Inferior parietal cortex (tissue), 1 donor: ENCODE measurements at regions not wholly inside any gene's neighbourhood (a gene's known extent, or its start where the extent isn't known, plus 50 kb on each side); places are given as distances from the start of the nearest gene placed in this dataset.

ENCODE experiments used
- DNase-seq: peaks from one replicate; pipeline ENCODE4 v3.0.0-alpha.2; 2016; ENCODE audit errors: extremely low spot score

DNA sequence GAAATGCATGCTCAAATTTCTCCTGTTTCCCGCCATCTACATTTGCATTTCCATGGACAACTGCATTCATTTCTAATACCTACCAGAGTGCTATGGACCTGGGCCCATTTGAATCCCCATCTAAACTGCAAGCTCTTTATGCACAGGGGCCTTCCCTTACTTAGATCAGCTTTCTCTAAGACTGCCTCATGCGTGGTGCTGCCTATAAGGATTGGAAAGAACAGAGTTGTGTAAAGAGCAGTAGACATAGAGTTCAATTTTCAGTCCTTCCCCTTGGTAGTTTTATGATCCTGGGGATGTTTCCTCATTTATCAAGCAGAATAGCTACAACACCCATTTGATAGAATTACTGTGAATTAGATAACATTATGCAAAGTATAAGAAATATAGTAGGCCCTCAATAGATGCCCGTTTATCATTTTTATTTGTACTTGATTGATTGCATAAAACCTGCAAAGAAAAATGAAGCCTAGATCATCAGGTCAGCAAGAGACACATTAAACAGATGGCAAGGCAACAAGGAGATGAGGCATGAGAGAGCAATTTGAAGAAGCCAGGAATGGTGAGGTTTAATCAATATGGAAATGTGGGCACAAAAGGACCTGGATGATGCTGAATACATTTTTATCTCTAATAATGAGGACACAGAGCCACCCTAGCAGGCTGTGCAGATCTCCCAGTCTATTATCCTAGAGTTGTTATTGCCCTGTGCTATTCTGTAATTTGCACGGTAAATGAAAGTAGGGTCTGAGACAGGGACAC lies 359.7 kb downstream of the FAM181B start:
- DNase-seq = no peak

DNA sequence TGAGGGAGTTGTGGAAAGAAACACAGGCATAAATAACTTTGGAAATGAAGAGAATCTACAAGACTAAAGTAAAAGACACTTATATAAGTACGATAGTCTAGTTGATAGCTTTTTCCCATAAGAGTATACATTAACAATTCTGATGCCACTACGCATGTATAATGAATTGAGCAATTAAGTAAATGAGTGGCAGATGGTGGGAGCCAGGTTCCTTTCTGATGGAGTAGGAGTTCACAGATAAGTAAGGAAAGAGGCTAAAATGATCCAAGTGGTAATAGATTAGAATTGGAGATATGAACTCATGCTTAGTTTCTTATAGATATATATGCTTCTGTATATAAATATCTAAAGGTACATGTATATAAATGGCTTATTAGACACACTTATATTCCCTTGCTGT lies 368.3 kb downstream of the FAM181B start:
- DNase-seq = no peak

DNA sequence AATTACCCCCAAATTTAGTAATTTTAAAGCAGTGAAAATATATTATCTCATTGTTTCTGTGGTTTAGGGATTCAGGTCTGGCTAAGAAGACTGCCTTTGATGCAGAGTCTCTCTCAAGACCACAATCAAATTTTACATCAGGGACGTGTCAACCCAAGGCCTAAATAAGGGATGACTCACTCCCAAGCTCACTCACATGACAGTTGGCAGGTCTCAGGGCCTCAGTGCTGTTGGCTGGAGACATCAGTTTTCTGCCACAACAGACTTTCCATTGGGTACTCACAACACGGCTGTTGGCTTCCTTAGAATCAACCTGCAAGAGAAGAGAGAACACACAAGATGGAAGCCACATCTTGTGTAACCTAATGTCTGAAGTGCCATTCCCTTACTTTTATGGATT lies 377.3 kb downstream of the FAM181B start:
- no peak for DNase-seq

DNA sequence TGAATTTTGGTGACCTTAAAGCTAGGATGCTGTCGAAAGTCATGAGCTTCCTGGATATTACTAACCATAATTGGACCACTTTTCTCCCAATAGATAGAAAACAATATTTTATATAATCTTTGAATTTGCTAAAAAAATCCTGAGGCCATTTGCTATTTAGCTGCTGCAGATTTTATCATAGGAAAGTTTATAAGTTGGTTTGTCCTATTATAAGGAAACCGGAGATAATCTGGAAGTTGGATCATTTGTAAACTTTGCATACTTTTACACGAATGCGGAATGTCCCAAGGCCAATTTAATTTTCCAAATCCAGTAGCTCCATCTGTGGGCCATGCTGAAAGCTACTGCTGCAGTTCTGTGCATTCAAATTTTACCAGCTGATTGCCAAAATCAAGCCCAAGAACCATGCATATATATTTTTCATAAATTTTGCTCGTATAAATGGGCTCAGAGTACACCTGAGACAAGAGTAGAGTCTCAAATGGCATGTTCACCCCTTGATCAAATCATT lies 378.3 kb downstream of the FAM181B start:
- no peak for DNase-seq

DNA sequence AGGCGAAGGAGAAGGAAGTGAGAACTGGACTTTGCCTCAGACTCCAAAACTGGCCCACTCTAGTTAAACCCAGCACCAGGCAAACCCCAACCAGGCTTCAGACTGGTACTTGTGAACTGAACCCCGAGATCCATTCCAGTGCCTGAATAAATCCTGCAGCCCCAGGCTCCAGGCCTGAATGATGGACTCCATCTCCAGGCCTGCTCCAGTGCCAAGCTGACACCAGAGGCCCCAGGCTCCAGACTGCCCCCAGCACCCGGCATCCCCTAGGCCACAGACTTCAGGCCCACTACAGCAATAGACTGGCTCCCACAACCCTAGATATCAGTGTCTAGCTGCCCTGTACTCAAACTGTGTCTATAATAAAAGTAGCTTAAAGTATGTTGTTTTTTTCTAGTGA lies 406.8 kb downstream of the FAM181B start:
- DNase-seq = no peak

DNA sequence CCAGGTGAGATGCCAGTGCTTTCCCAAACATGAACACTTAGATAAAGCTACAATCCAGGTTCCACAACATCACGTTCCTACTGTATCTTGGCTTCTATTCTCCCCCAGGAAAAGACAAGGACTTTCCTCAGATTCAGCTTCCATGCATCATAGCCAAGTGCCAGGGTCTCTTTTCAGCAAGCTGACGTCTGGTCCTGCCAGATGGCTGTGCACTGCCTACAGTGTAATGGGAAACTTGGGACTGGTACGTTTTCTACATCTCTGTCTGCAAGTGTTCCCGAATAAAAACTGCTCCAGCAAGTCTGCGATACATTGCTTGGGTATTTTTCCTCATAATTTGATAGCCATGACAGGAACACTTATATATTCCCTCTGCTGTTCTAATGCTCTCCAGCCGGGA lies 412.5 kb downstream of the FAM181B start:
- no peak for DNase-seq

DNA sequence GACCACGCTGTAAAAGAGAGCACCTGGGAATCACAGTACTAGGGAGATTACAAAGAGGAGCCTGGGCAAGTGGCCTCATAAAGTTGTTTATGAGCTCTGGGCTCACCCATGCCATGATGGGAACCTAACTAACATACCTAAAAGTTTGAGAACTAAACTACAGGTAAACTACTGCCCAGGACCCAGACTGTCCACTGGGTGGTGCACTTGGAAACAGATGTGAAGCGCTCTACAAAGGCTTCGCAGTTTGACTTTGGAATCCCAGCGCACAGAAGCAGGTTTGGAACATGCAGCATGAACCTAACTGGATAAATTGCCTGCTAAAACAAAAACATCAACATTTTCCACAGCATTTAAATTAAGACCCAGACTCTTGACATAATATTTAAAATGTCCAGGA lies 418.6 kb downstream of the FAM181B start:
- DNase-seq = no peak

DNA sequence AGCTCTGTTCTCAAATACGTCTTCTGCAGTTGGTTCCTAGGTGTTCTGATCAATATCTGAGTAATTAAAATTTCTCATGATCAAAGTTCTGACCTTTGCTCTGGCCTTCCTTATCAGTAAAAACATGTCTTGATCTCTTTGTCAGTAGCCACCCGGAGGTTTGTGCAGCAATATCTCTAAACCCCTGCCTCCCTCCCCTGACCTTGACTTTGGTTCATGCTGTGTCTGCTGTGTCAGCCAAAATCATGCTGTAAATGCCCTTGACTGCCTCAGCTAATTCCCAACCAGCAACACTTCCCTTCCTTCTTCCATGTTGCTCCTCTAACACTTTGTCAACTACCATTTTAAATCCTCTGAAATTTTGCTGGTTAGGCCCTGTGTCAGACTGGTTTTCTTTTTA lies 424.7 kb downstream of the FAM181B start:
- no peak for DNase-seq

DNA sequence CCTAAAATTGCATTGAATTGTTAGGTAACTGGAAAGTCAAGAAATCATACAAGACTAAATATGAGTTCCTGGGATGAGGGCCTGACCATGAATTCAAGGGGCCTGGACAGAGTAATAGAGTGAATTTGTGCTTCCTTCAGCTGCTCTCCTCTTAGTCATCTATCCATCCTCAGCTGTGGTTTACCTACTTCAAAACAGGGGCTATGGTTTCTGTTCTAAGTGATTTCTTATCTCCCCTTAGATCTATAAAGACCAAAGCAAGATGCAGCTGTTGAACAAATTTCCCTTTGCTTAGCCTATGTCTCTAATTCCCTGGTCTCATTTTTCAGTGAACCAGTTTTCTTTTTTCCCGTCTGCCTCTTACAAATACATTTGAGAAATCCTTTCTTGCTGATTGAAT lies 428.5 kb downstream of the FAM181B start:
- DNase-seq = no peak

DNA sequence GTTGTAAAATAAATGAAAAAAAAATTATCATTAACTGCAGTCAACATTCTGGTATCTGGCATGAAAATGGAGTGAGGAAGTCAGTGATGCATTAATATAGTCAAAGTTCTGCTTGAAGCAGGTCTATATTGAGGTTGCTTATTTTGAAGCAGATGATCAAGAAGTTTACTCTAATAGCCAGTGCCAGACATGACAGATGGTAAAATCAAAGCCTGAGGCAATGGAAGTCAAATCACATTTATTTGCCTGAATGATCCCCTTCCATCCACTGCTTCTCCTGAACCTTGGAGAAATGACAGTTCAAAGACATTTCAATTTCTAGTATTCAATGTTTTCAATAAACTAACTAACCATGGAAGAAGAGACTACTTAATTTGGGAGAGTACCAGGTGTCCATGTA lies 430.0 kb downstream of the FAM181B start:
- no peak for DNase-seq

DNA sequence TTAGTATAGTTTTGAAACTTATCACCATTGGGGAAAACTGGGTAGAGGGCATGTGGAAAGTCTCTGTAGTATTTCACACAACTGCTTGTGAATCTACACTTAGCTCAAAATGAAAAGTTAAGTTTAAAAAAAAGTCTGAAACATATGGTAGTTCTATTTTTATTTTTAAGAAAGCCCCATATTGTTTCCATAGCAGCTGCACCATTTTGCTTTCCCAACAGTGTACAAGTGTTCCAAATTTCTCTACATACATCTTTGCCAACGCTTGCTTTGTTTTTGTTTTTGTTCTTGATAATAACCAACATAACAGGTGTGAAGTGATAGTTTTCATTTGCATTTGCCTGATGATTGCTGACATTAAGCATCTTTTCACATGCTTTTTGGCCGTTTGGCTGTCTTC lies 445.2 kb downstream of the FAM181B start:
- no peak for DNase-seq

DNA sequence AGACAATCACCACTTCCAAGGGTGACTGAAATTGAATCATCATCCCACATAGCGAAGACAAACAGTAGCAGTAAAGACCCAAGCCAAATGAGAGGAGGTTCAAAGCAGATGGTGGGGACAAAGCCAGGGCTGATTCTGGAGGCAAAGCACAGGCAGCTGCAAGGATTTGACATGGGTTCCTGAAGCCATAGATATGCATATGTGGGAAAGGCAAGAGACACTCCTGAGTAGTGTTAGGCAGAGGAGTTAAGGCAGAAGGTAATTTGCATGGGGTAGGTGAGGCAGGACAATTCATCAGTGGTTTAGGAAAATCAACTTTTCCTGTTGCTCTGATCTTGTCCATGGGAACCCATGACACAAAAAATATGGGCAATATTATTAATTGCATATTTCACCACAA lies 462.8 kb downstream of the FAM181B start:
- no peak for DNase-seq

DNA sequence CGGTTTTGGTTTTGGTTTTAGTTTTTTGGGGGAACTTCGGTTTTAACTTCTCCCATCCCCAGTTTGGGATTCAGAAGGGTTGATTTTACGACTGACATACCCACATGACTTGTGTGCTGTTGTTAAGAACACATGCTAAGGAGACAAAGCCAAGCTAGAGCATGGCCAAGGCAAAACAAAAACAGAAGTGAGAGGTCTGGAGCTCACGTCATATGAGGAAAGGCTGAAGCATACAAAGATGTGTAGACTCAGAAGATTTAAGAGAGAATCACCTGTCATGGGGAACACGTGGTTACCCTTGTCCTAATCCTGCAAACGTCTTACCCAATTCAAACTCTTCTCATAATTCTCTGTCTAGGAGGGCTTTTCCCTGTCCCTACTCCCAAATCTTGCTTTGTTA lies 465.0 kb downstream of the FAM181B start:
- no peak for DNase-seq

DNA sequence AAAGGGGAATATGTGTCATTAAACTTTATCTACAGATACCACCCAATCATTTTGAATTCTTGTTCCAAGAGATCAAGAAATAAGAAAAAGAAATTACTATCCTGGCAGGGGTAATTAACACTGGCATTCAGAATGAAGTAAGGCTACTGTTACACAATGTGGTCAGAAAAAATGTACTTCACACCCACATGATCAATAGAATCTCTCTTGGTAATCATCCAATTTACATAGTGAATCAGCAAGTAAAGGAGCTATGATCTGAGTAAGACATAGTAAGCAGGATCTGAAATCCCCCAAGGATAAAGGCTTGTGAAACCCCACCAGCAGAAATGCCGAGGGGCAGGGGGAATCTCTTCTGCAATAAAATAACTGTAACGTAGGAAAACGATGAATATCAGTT lies 466.5 kb downstream of the FAM181B start:
- no peak for DNase-seq

DNA sequence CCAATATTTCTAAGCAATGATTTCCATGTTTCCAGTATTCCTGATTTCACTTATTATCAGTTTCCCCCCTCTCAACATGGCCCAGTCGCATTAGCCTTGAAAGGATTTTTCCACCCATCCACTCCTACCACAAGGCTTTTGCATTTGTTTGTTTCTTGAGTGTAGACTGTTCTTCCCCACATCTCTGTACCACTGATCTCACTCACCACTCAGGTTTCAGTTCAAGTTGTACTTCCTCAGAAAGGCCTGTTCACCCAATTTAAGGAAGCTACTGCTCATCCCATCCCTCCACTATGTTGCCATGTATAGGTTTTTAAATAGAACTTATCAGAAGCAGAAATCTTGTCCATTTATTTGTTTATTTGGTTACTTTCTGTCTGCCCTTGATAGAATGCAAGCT lies 472.3 kb downstream of the FAM181B start:
- DNase-seq = no peak

DNA sequence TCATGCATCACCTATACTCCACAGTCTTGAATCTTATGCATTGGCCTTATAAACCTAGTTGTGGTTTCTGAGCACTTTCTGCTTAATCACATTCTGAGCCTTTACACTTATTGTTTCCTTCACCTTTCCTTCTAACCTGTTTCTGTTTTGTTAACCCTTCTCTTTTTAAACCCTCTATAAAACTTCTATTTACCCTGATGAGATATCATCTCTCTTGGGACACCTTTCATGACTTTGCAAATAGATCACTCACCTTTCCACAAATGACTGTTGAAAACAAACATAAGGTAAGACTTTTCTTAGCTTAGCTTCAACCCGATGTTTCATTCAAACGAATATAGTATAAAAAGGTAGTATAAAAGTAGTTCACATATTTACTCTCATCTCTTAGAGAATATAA lies 483.6 kb downstream of the FAM181B start:
- no peak for DNase-seq

DNA sequence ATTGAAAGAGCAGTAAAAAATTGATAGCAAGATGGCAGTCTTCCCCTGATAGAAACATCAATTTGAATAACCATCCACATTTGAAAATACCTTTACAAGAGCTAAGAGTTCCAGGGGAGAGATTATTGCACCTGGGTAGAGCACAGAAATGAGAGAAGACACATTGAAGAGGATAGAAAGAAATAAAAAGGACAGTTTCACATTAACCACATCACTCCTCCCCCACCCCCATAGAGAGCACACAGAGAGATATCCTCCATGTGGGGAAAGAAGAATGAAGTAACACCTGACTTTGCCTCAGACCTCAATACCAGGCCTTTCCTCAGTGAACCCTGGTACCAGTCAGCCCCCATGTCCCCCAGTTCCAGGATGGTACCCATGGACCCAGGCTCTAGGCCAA lies 486.7 kb downstream of the FAM181B start:
- DNase-seq = no peak

DNA sequence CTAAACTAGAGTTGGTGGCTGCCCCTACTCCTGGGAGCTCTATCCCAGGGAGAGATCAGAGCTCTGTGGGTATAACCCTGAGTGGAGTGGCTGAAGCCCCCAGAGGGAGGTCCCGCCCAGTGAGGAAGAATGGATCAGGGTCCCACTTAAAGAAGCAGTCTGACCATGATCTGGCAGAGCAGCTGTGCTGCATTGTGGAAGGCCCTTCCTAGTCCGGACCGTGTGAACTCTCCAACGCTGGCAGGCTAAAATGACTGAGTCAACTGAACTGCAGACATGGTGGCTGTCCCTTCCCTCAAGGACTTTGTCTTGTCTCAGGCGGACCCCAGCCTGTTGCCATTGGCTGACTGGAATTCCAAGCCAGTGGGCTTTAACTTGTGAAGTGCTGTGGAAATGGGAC lies 494.2 kb downstream of the FAM181B start:
- no peak for DNase-seq

DNA sequence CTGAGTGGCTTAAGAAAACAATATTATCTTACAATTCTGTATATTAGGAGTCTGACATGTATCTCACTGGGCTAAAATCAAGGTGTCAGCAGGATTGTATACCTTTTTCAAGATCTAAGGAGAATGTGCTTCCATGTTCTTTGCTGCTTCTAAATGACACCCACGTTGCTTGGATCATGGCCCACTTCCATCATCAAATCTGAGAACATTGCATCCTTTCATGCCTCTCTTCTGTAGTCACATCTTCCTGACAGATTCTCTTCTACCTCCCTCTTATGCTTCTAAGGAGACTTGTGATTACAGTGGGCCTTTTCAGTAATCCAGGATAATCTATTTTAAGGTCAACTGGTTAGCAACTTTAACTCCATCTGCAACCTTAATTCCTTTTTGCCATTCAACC lies 499.4 kb downstream of the FAM181B start:
- peak; percentile 39 for DNase-seq

DNA sequence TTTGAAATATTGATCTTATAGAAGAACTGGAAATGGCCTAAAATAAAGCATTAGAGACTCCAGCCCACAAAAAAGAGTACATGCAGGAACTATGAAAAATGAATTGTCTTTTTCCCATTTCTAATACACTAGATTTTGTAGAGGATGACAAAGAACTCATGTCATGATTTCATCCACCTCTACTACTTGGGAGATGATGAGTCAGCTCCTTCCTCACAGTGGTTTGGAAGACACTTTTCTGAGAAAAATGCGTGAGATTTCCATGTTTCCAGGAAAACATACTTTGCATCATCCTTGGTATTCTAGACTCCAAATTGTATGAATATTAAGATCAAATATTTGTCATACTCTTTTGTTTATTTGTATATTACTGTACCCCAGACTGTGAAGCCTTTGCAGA lies 500.5 kb downstream of the FAM181B start:
- DNase-seq = peak; percentile 16

DNA sequence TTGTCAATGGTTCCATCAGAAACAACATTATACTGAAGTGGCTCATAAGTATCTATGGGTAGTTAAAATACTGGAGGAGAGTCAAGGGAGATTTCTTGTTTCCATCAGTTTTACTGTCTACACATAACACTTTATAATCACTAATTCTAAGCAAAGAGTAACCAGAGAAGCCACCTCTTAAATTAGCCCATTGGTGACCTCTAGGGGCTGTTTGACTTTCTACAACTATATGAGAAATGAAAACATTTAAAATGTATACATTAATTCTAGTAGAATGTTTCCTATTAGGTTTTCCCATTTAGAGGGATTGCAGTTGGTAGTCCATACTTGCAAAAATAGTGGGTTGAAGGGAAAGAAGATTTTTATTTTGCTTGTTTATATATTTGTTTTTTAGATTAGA lies 504.3 kb downstream of the FAM181B start:
- DNase-seq = peak; percentile 21

DNA sequence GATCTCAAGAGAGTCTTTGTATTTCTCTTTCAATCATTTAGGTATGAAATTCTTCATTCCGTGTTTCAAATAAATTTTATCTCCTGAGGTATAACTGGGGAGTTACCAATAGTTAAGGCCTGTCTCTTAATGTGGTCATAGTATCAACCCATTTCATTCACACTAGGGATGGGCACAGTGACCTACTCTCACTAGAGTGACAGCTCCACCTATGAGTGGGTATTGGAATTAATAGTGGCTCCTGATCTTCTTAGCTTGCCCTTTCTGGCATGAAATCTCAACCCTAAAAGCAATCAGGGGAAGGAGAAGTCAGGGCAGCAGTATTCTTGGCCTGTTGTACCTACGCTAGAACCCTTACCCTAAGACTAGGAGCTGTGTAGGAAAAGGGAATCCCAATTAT lies 507.7 kb downstream of the FAM181B start:
- DNase-seq = no peak

DNA sequence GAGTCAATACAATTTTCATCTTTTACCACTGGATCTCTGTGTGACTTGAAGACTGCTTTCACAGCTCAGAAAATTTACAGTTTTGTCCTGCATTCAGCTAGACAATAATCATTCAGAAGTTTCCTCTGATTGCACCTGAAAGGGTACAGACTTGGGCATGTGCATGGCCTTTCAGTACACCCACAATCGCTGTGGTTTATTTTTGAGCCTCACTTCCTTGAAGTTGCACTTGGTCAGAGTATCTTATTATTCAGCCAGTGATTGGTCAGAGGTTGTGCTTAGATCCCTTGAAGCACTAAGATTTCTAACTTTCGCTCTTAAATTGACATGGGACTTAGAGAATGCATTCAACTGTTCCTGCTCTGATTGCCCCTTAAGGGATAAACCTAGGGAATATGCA lies 508.2 kb downstream of the FAM181B start:
- DNase-seq = no peak

DNA sequence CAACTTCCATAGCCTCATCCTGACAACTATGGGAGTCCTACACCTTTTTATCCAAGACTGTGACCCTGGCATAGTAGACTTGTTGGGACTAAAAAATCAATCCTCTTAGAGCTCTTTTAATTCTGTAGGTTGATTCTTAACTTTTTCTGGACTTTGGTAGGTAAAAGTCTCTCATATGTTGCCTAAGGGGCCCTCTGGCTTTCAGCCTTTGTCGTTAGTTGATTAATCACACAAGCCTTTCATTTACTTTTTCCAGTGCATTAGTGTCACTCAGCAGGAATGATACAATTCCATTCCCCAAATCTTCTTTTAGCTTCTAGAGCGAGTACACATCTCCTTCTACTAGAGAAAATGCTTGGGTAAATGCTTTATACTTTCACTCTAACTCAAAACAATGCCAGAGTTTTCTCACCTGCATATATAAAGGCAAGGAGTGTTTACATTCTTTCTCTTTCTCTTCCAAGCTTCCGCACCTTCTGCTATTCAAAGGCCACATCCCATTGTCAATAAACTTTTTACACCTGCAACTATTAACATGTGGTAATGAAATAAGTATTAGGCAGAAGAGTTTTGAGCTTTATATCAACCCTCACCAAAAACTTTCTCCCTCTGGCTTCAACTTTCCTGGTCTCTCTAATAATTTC lies 516.6 kb downstream of the FAM181B start:
- no peak for DNase-seq
